Posterior cingulate gyrus (tissue), 11 donors: ENCODE measurements at regions not wholly inside any gene's neighbourhood (a gene's known extent, or its start where the extent isn't known, plus 50 kb on each side); places are given as distances from the start of the nearest gene placed in this dataset.
A peak's percentile ranks its signal among the peaks of the same experiment; 100 is the strongest.
"Not testable (repeated sequence)": the region's sequence is repeated elsewhere in the genome, so short reads cannot be mapped to it uniquely, and the experiment has no call there.

Experiments
- DNase-seq, 10 donors: peaks; one replicate each; pipeline versions ENCODE4 v3.0.0 to v3.0.0-alpha.2; 2020 to 2021; ENCODE audit warnings: mixed read lengths in 3 of 10
- intact Hi-C: fragments of 100-400 bp; cut with DNase I; formaldehyde crosslinking; loops from one replicate; pipeline ENCODE4 v1.15.1; 2023

DNA sequence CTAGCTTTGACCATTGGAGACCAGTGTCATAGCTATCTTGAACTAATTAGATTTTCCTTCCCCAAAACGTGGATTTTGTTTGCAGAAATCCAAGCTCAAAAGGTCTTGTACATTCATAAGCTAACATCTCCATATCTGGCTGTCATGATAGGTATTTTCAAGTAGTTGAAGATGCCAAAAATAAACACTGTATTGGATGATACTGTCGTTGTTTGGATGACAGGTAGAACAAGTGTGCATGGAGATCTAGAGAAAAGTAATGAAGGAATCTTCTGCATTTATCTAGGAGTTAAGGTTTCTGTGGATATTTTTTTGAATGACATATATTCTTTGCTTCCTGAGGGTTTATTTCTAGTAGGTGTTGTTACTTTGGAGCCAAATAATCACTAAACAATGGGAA lies 1696.1 kb downstream of the SI start:
- DNase-seq = no peak
- intact Hi-C loops = no loop called here

DNA sequence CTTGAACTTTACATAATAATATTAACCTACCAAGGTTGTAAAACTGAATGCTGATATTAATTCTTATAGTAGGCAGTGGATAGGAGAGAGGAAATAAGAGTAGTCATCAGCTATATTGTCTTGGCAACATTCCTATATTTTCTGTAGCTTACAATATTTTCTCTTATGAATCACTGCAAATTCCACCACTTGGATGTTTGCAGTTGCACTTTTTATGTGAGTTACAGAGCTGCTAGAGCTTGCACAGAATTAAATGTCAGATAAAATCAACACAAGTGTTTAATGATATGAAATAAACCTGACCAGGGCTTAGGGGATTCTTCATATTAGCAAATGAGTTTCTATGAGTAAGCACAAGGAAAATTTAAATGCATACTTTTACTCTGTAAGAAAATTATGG lies 1710.1 kb downstream of the SI start:
- intact Hi-C loops = no loop called here
- no peak for DNase-seq

- no peak for DNase-seq
These were observed 1713.6 kb downstream of the SI start for GRCh38 chr3:163364717-163365116.

DNA sequence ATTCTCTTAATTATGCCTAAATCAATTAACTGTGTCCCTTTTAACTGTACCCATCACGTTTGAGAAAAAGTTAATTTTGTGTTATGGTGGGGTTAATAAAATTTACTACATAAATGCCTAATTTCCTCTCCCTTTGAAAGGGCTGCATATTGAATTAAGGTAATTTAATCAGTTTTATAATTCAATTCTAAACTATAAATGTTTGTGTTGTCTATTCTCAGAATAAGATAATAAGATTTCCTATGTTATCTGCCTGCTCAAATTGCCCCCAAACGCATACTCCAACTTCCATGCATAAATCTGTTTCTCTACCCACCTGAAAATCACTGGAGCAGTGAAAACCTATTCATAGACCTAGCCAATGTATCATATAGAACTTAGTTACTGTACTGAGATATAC lies 1716.1 kb downstream of the SI start:
- intact Hi-C loops = no loop called here
- no peak for DNase-seq

More at GRCh38 chr3:163364717-163365116, 1713.6 kb downstream of the SI start:
- intact Hi-C loops = no loop called here

GRCh38 chr3:163361357-163361878 lies 1716.9 kb downstream of the SI start:
- peak in 1 of 10 donors; percentile 61 for DNase-seq
- intact Hi-C loops = not testable (repeated sequence)

DNA sequence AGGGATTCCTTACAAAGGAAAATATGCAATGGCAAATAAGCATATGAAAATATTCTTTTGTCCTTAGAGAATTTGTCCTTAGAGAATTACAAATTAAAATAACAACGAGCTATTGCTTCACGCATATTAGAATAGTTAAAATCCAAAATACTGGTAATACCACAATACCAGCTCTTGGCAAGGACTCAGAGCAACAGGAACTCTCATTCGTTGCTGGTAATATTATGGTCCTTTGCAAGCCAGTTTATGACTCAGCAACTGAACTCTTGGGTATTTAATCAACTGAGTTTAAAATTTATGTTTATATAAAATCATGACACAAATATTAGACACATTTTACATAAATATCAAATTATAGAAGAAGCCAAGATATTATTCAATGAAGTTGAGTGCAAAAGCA lies 1730.4 kb downstream of the SI start:
- no peak for DNase-seq
- intact Hi-C loops = no loop called here

DNA sequence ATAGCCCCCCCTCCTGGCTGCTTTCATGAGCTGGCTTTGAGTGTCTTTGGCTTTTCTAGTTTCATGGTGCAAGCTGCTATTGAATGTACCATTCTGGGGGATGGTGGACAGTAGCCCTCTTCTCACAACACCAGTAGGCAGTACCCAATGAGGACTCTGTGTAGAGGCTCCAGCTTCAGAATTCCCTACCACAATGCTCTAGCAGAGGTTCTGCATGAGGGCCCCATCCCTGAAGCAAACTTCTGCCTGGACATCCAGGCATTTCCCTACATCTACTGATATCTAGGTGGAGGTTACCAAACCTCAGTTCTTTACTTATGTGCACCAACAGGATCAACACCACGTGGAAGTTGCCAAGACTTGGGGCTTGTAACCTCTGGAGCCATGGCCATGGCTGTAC lies 1742.9 kb downstream of the SI start:
- intact Hi-C loops = no loop called here
- DNase-seq = no peak

- peak in 1 of 10 donors; percentile 44 for DNase-seq
- intact Hi-C loops = no loop called here
These were observed 1749.6 kb downstream of the SI start for GRCh38 chr3:163328680-163329079.

GRCh38 chr3:163327086-163327485 lies 1751.2 kb downstream of the SI start:
- intact Hi-C loops = no loop called here
- DNase-seq = no peak

DNA sequence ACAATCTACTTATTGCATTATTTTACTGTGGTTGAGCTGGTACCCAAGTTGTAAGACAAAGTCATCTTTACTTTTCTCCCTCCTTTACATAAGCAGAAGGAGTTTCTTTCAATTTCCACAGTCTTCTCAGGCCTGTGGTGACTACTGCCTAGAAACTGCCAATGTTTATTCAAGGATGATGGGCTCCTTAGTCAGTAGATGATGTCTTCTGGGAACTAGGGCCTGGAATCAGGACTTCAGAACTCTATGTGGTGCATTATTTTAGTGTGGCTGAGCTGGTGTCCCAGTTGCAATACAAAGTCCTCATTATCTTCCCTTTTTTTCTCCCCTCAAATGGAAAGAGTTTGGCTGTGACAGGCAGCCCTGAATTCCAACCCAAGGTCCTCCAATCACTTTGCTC lies 1762.5 kb downstream of the SI start:
- intact Hi-C loops = no loop called here
- no peak for DNase-seq

DNA sequence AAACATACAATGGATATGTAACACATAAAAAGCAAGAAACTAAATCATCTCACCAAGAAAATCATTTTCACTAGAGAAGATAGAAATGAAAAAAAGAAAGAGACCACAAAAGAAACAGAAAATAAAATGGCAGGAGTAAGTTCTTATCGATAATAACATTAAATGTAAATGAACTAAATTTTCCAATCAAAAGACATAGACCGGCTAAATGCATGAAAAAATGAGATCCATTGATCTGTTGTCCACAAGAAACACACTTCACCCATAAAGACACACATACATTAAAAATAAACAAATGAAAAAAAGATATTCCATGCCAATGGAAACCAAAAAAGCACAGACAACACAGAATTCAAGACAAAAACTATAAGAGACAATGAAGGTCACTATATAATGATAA lies 1771.9 kb downstream of the SI start:
- intact Hi-C loops = no loop called here
- no peak for DNase-seq

DNA sequence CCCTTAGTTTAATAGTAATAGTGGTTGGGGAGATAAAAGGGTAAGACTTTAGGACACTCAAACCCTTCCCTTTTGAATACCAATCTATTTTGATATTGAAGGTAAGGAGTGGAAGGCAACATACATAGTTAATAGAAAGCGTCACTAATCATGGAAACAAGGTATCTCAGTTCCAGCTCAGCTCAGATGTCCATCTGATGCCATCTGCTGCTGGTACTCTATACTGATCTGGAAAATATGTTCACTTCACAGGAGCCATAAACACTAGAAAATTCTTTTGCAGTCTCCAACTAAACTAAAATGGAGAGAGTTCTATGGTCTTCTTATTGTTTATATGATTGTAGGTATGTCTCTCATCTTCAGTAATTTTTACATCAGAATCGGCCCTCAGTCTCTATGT lies 1777.1 kb downstream of the OTOL1 start:
- no peak for DNase-seq
- intact Hi-C loops = no loop called here

DNA sequence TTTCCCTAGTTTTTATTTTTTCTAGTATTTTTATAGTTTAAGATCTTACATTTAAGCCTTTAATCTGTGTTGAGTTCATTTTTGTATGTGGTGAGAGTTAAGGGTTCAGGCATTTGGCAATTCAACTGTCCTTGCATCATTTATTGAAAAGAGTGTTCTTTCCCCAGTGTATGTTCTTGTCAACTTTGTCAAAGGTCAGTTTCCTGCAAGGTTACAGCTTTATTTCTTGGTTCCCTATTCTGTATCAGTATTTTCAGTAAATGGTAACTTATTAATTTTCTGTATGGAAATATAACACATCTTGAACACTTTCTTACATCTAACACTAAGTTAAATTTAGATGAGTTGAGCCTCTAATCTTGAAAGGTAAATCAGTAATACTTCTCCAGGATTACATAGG lies 1770.1 kb downstream of the OTOL1 start:
- no peak for DNase-seq
- intact Hi-C loops = no loop called here

- no peak for DNase-seq
- intact Hi-C loops = no loop called here
These were observed 1765.0 kb downstream of the OTOL1 start for GRCh38 chr3:163261618-163262017.

DNA sequence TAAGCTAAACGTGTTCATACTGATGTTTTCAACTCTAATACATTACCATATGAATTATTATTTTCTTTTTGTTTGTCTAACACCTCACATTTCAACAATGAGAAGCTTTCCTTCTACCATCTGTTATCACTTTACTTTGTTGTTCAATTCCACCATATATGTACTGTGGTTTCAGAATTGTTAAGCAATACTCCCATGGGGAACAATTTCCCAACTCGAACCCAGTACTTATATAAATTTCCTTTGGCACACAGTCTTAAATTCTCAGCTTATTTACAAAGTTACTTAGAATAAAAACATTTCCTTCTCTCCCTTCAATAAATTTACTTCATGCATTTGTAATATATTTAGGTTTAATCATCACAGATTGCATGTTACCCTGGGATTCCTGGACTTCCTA lies 1764.4 kb downstream of the OTOL1 start:
- intact Hi-C loops = no loop called here
- no peak for DNase-seq

DNA sequence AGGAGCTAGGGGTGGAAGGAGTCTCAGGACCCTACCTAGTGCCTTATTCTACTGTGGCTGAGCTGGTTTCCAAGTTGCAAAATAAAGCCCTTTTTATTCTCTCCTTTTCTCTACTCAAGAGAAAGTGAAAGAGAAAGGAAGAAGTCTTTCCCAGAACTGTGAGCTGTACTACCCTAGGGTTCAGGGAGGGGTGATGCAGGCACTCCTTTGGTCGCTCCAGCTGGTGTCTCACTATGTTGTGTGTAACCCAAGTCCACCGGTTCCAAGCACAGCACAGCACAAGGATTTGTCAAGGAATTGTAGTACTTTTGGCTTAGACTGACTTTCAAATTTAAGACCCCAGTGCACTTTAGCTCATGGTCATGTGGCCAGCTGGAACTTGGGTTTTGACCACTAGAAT lies 1721.7 kb downstream of the OTOL1 start:
- intact Hi-C loops = no loop called here
- DNase-seq = no peak

GRCh38 chr3:163213838-163214237 lies 1717.2 kb downstream of the OTOL1 start:
- DNase-seq = no peak
- intact Hi-C loops = no loop called here

GRCh38 chr3:163196815-163197374 lies 1700.3 kb downstream of the OTOL1 start:
- DNase-seq = no peak
- intact Hi-C loops = no loop called here

GRCh38 chr3:163196245-163196644 lies 1699.6 kb downstream of the OTOL1 start:
- intact Hi-C loops = no loop called here
- DNase-seq = no peak

GRCh38 chr3:163185721-163186350 lies 1689.2 kb downstream of the OTOL1 start:
- intact Hi-C loops = no loop called here

DNA sequence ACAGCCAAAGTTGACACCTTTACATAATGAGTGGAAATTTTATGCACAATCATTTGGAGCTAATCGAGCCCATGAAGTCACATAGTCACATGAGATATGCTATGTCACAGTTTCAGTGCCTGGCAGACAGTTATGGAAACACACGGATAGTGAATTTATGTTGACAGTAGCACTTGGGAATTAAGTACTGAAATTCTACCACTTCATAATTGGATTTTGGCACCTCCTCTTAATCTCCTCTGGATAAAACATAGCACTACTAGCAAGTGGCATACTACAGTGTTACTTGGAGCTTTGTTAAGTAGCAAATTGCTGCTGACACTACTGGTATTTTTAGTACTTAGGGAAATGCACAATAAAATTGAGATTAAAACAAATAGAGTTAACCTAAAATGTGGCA lies 1679.4 kb downstream of the OTOL1 start:
- intact Hi-C loops = no loop called here
- no peak for DNase-seq

More at GRCh38 chr3:163185721-163186350, 1689.2 kb downstream of the OTOL1 start:
- DNase-seq = no peak

DNA sequence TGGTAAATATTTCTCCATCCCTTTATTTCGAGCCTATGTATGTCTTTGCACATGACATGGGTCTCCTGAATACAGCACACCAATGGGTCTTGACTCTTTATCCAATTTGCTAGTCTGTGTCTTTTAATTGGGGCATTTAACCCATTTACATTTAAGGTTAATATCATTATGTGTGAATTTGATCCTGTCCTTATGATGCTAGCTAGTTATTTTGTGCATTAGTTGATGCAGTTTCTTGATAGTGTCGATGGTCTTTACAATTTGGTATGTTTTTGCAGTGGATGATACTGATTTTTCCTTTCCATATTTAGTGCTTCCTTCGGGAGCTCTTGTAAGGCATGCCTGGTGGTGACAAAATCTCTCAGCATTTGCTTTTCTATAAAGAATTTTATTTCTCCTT lies 1675.9 kb downstream of the OTOL1 start:
- intact Hi-C loops, DNase-seq: not testable (repeated sequence)

GRCh38 chr3:163166197-163166596 lies 1669.6 kb downstream of the OTOL1 start:
- intact Hi-C loops = no loop called here
- no peak for DNase-seq
